GM23338 (cell line): ENCODE measurements at regions not wholly inside any gene's neighbourhood (a gene's known extent, or its start where the extent isn't known, plus 50 kb on each side); places are given as distances from the start of the nearest gene placed in this dataset.
A peak's percentile ranks its signal among the peaks of the same experiment; 100 is the strongest.

Experiments used
- ATAC-seq: fragments of 200-7000 bp; cut with Tn5 transposase; 3 replicates; pipeline ENCODE4 v1.9.1; 2020
- DNase-seq: peaks from one replicate; pipeline ENCODE4 v3.0.0-alpha.2; 2015; ENCODE audit warnings: low spot score
- H2AFZ ChIP-seq: fragments of 200-600 bp; sonication (generic); 2 replicates; pipeline ENCODE4 v1.8.0; 2016; ENCODE audit warnings: antibody characterized with exemption, mild to moderate bottlenecking, moderate library complexity
- H3F3A ChIP-seq: fragments of 200-600 bp; sonication (generic); replicated peaks from 2 replicates; pipeline ENCODE4 v1.8.0; 2017; ENCODE audit warnings: antibody characterized with exemption, mixed run types, low read depth
- H3K27ac ChIP-seq: fragments of 200-600 bp; sonication (generic); 2 replicates; pipeline ENCODE4 v1.6.1; 2016; ENCODE audit warnings: low read depth
- H3K27me3 ChIP-seq: fragments of 200-600 bp; sonication (generic); 2 replicates; pipeline ENCODE4 v1.8.0; 2016; ENCODE audit warnings: mild to moderate bottlenecking, mixed run types, moderate library complexity; ENCODE audit not compliant: insufficient read depth
- H3K36me3 ChIP-seq: fragments of 200-600 bp; sonication (generic); 2 replicates; pipeline ENCODE4 v1.8.0; 2016; ENCODE audit warnings: mild to moderate bottlenecking; ENCODE audit not compliant: insufficient read depth
- H3K4me1 ChIP-seq: fragments of 200-600 bp; sonication (generic); 2 replicates; pipeline ENCODE4 v1.8.0; 2016; ENCODE audit warnings: mild to moderate bottlenecking, moderate library complexity; ENCODE audit not compliant: insufficient read depth
- H3K4me2 ChIP-seq: fragments of 200-600 bp; sonication (generic); 2 replicates; pipeline ENCODE4 v1.7.1; 2017; ENCODE audit warnings: mixed run types
- H3K4me3 ChIP-seq: fragments of 200-600 bp; sonication (generic); 2 replicates; pipeline ENCODE4 v1.6.1; 2016; ENCODE audit warnings: mixed run types
- H3K79me2 ChIP-seq: fragments of 200-600 bp; sonication (generic); replicated peaks from 2 replicates; pipeline ENCODE4 v1.8.0; 2017; ENCODE audit warnings: mild to moderate bottlenecking; ENCODE audit not compliant: insufficient read depth
- H3K9me2 ChIP-seq: fragments of 200-600 bp; sonication (generic); 2 replicates; pipeline ENCODE4 v1.8.0; 2017; ENCODE audit not compliant: insufficient read depth
- H4K20me1 ChIP-seq: fragments of 200-600 bp; sonication (generic); replicated peaks from 2 replicates; pipeline ENCODE4 v1.8.0; 2017; ENCODE audit warnings: mild to moderate bottlenecking; ENCODE audit not compliant: insufficient read depth
- H3K27ac Mint-ChIP-seq: 2 replicates; pipeline ENCODE4 v1.8.0; 2020; ENCODE audit warnings: inconsistent platforms, mild to moderate bottlenecking, moderate library complexity, mixed read lengths
- H3K27me3 Mint-ChIP-seq: 3 replicates; pipeline ENCODE4 v1.8.0; 2022; ENCODE audit warnings: low read depth, mild to moderate bottlenecking, moderate library complexity, mixed read lengths, inconsistent platforms; ENCODE audit not compliant: insufficient read depth, poor library complexity
- H3K36me3 Mint-ChIP-seq: 3 replicates; pipeline ENCODE4 v1.8.0; 2021; ENCODE audit warnings: low read depth, mild to moderate bottlenecking, inconsistent platforms, moderate library complexity, mixed read lengths
- H3K4me1 Mint-ChIP-seq: 3 replicates; pipeline ENCODE4 v1.8.0; 2020; ENCODE audit warnings: mild to moderate bottlenecking, inconsistent platforms, mixed read lengths
- H3K4me3 Mint-ChIP-seq: 3 replicates; pipeline ENCODE4 v1.8.0; 2021; ENCODE audit warnings: moderate library complexity, mild to moderate bottlenecking, inconsistent platforms, mixed read lengths
- H3K9me3 Mint-ChIP-seq: 3 replicates; pipeline ENCODE4 v1.8.0; 2020; ENCODE audit warnings: moderate library complexity, mild to moderate bottlenecking, inconsistent platforms, mixed read lengths
- CREB1 ChIP-seq: fragments of 250-450 bp; sonication (Bioruptor Pico); IDR thresholded peaks from 2 replicates; pipeline ENCODE4 v1.5.0; 2020; ENCODE audit warnings: low read depth, mild to moderate bottlenecking, moderate library complexity
- EZH2 ChIP-seq: fragments of 200-600 bp; sonication (generic); IDR thresholded peaks from one replicate; pipeline ENCODE4 v1.8.0; 2017; ENCODE audit warnings: antibody characterized with exemption, mild to moderate bottlenecking, low read depth; ENCODE audit not compliant: unreplicated experiment
- EZH2phosphoT487 ChIP-seq: fragments of 200-600 bp; sonication (generic); IDR thresholded peaks from one replicate; pipeline ENCODE4 v1.8.1; 2018; ENCODE audit warnings: antibody characterized with exemption; ENCODE audit not compliant: unreplicated experiment
- JUNB ChIP-seq: IDR thresholded peaks from one replicate; pipeline ENCODE4 v1.6.1; 2016; ENCODE audit warnings: antibody characterized with exemption; ENCODE audit not compliant: unreplicated experiment
- NANOG ChIP-seq: IDR thresholded peaks from 2 replicates; pipeline ENCODE4 v1.6.1; 2016; ENCODE audit warnings: antibody characterized with exemption, borderline replicate concordance
- POLR2AphosphoS5 ChIP-seq: IDR thresholded peaks from 2 replicates; pipeline ENCODE4 v1.6.1; 2016; ENCODE audit warnings: antibody characterized with exemption, low read depth
- REST ChIP-seq: IDR thresholded peaks from one replicate; pipeline ENCODE4 v1.6.1; 2018; ENCODE audit warnings: antibody characterized with exemption; ENCODE audit not compliant: unreplicated experiment
- STAT1 ChIP-seq: IDR thresholded peaks from one replicate; pipeline ENCODE4 v1.6.1; 2016; ENCODE audit warnings: antibody characterized with exemption; ENCODE audit not compliant: unreplicated experiment
- ZNF114 ChIP-seq: fragments of 250-450 bp; sonication (Bioruptor Pico); IDR thresholded peaks from 2 replicates; pipeline ENCODE4 v1.5.0; 2020; ENCODE audit warnings: mild to moderate bottlenecking, moderate library complexity
- ZNF331 ChIP-seq: fragments of 250-450 bp; sonication (Bioruptor Pico); IDR thresholded peaks from 2 replicates; pipeline ENCODE4 v1.5.0; 2020; ENCODE audit warnings: low read depth, mild to moderate bottlenecking, moderate library complexity
- TF ChIP-seq, protein P1 (sequence below), 2 experiments: fragments of 200-600 bp in 1 of 2; sonication (generic) in 1 of 2; conservative IDR thresholded peaks; 2 replicates each; pipeline versions ENCODE4 v1.5.1 to v1.6.1; 2016 to 2017; ENCODE audit warnings: antibody characterized with exemption in 2 of 2, low read depth in 2 of 2, mild to moderate bottlenecking in 2 of 2, moderate library complexity in 1 of 2
- TF ChIP-seq, protein P2 (sequence below): fragments of 250-450 bp; sonication (Bioruptor Pico); IDR thresholded peaks from 2 replicates; pipeline ENCODE4 v1.5.0; 2020; ENCODE audit warnings: mild to moderate bottlenecking, moderate library complexity
- TF ChIP-seq, protein P3 (sequence below): IDR thresholded peaks from 2 replicates; pipeline ENCODE4 v1.6.1; 2016; ENCODE audit warnings: antibody characterized with exemption

DNA sequence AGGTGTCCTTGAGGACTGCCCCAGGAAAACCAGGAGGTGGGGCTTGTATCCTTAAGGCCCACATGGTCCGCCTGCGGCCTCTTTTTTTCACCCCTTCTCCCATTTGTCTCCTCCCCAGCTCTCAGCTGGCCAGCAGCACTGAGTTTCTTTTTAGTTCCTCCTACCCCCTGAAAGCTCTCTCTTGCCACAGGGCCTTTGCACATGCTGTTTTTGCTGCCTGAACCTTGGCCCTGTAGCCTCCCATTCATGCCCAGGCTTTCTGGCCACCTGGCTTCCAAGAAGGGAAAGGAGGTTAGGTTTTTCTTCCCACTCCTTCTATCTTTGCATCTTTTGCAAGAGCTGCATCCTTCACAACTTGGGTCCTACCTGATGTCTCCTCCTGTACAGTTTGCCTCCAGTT, 358.1 kb downstream of the VRK1 start:
- Histone ChIP-seq H3K9me2 (no peaks in the 10 kb centered on the region), H3K79me2 (no peaks in the 10 kb centered on the region), H3K4me1 (no peaks in the 10 kb centered on the region; the same call in 1 of the 2 replicates), H3K27me3 (no peaks in the 10 kb centered on the region), H3K27ac (no peak overlapping the region), H3K4me3 (no peak overlapping the region), H3K4me2 (no peak overlapping the region), H2AFZ (no peak overlapping the region), H3F3A (no peaks in the 10 kb centered on the region), H4K20me1 (no peaks in the 10 kb centered on the region), H3K36me3 (no peaks in the 10 kb centered on the region)
- Mint-ChIP-seq H3K9me3 (peaks cover 18% of the 10 kb centered on the region), H3K27ac (peak overlapping the region; percentile 50; the same call in 1 of the 2 replicates), H3K36me3 (peaks cover 11% of the 10 kb centered on the region), H3K4me3 (no peak overlapping the region), H3K4me1 (peaks cover 15% of the 10 kb centered on the region), H3K27me3 (peaks cover 3% of the 10 kb centered on the region)
- no peak for TF ChIP-seq JUNB
- no peak for TF ChIP-seq NANOG
- TF ChIP-seq REST = no peak
- no peak for TF ChIP-seq CREB1 (CRISPR knock-in tag)
- TF ChIP-seq ZNF114 = no peak
- TF ChIP-seq EZH2phosphoT487 = no peak
- no peak for TF ChIP-seq ZNF331 (CRISPR knock-in tag)
- TF ChIP-seq, protein P1, sequence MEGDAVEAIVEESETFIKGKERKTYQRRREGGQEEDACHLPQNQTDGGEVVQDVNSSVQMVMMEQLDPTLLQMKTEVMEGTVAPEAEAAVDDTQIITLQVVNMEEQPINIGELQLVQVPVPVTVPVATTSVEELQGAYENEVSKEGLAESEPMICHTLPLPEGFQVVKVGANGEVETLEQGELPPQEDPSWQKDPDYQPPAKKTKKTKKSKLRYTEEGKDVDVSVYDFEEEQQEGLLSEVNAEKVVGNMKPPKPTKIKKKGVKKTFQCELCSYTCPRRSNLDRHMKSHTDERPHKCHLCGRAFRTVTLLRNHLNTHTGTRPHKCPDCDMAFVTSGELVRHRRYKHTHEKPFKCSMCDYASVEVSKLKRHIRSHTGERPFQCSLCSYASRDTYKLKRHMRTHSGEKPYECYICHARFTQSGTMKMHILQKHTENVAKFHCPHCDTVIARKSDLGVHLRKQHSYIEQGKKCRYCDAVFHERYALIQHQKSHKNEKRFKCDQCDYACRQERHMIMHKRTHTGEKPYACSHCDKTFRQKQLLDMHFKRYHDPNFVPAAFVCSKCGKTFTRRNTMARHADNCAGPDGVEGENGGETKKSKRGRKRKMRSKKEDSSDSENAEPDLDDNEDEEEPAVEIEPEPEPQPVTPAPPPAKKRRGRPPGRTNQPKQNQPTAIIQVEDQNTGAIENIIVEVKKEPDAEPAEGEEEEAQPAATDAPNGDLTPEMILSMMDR (conservative IDR thresholded peaks at IDR 0.05; ENCODE audit: low read depth in 2 of 2) = no peak
- TF ChIP-seq, protein P2, sequence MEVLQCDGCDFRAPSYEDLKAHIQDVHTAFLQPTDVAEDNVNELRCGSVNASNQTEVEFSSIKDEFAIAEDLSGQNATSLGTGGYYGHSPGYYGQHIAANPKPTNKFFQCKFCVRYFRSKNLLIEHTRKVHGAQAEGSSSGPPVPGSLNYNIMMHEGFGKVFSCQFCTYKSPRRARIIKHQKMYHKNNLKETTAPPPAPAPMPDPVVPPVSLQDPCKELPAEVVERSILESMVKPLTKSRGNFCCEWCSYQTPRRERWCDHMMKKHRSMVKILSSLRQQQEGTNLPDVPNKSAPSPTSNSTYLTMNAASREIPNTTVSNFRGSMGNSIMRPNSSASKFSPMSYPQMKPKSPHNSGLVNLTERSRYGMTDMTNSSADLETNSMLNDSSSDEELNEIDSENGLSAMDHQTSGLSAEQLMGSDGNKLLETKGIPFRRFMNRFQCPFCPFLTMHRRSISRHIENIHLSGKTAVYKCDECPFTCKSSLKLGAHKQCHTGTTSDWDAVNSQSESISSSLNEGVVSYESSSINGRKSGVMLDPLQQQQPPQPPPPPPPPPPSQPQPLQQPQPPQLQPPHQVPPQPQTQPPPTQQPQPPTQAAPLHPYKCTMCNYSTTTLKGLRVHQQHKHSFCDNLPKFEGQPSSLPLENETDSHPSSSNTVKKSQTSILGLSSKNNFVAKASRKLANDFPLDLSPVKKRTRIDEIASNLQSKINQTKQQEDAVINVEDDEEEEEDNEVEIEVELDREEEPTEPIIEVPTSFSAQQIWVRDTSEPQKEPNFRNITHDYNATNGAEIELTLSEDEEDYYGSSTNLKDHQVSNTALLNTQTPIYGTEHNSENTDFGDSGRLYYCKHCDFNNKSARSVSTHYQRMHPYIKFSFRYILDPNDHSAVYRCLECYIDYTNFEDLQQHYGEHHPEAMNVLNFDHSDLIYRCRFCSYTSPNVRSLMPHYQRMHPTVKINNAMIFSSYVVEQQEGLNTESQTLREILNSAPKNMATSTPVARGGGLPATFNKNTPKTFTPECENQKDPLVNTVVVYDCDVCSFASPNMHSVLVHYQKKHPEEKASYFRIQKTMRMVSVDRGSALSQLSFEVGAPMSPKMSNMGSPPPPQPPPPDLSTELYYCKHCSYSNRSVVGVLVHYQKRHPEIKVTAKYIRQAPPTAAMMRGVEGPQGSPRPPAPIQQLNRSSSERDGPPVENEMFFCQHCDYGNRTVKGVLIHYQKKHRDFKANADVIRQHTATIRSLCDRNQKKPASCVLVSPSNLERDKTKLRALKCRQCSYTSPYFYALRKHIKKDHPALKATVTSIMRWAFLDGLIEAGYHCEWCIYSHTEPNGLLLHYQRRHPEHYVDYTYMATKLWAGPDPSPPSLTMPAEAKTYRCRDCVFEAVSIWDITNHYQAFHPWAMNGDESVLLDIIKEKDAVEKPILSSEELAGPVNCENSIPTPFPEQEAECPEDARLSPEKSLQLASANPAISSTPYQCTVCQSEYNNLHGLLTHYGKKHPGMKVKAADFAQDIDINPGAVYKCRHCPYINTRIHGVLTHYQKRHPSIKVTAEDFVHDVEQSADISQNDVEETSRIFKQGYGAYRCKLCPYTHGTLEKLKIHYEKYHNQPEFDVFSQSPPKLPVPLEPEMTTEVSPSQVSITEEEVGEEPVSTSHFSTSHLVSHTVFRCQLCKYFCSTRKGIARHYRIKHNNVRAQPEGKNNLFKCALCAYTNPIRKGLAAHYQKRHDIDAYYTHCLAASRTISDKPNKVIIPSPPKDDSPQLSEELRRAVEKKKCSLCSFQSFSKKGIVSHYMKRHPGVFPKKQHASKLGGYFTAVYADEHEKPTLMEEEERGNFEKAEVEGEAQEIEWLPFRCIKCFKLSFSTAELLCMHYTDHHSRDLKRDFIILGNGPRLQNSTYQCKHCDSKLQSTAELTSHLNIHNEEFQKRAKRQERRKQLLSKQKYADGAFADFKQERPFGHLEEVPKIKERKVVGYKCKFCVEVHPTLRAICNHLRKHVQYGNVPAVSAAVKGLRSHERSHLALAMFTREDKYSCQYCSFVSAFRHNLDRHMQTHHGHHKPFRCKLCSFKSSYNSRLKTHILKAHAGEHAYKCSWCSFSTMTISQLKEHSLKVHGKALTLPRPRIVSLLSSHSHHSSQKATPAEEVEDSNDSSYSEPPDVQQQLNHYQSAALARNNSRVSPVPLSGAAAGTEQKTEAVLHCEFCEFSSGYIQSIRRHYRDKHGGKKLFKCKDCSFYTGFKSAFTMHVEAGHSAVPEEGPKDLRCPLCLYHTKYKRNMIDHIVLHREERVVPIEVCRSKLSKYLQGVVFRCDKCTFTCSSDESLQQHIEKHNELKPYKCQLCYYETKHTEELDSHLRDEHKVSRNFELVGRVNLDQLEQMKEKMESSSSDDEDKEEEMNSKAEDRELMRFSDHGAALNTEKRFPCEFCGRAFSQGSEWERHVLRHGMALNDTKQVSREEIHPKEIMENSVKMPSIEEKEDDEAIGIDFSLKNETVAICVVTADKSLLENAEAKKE (CRISPR knock-in tag) = no peak
- TF ChIP-seq POLR2AphosphoS5 = no peak
- no peak for TF ChIP-seq EZH2
- TF ChIP-seq, protein P3, sequence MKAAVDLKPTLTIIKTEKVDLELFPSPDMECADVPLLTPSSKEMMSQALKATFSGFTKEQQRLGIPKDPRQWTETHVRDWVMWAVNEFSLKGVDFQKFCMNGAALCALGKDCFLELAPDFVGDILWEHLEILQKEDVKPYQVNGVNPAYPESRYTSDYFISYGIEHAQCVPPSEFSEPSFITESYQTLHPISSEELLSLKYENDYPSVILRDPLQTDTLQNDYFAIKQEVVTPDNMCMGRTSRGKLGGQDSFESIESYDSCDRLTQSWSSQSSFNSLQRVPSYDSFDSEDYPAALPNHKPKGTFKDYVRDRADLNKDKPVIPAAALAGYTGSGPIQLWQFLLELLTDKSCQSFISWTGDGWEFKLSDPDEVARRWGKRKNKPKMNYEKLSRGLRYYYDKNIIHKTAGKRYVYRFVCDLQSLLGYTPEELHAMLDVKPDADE = no peak
- TF ChIP-seq STAT1 = no peak
- ATAC-seq (peak; percentile 60), DNase-seq (no peak)
